Tibial nerve (tissue), 3 donors: ENCODE measurements at regions not wholly inside any gene's neighbourhood (a gene's known extent, or its start where the extent isn't known, plus 50 kb on each side); places are given as distances from the start of the nearest gene placed in this dataset.

Experiments used
- CTCF ChIP-seq, 5 experiments: fragments of 200-600 bp in 3 of 5; fragments of 450-650 bp in 2 of 5; sonication (generic) in 3 of 5; IDR thresholded peaks; one replicate each; pipeline ENCODE4 v1.5.1; 2016 to 2019; ENCODE audit warnings: antibody characterized with exemption in 5 of 5, mild to moderate bottlenecking in 3 of 5, moderate library complexity in 2 of 5
- POLR2A ChIP-seq, 2 donors: fragments of 450-650 bp; IDR thresholded peaks; one replicate each; pipeline ENCODE4 v1.6.1; 2017; ENCODE audit warnings: antibody characterized with exemption in 2 of 2, mild to moderate bottlenecking in 2 of 2, moderate library complexity in 2 of 2

- TF ChIP-seq POLR2A (IDR thresholded peaks at IDR 0.05) (no peak), CTCF (IDR thresholded peaks at IDR 0.05) (no peak)
These were observed 371.9 kb upstream of the PITX2 start for GRCh38 chr4:110994781-110995180.
